GM12878 (cell line): ENCODE measurements at regions not wholly inside any gene's neighbourhood (a gene's known extent, or its start where the extent isn't known, plus 50 kb on each side); places are given as distances from the start of the nearest gene placed in this dataset.

Experiments
- ATAC-seq: fragments of 200-7000 bp; cut with Tn5 transposase; 3 replicates; pipeline ENCODE4 v1.9.1; 2020; ENCODE audit warnings: mild to moderate bottlenecking, moderate library complexity
- BruUV-seq: library from RNA; stranded (reverse); fragments of 400-500 nt; replicated peaks from 2 replicates; lab custom pipeline; 2021; lab: Mats Ljungman, UMichigan
- CTCF ChIA-PET: fragments of 300-600 bp; sonication (Branson Sonifier 250); formaldehyde crosslinking; extraction: SDS; loops from one replicate; lab custom pipeline; 2021; ENCODE audit warnings: inconsistent platforms; lab: Yijun Ruan, JAX
- POLR2A ChIA-PET: fragments of 350-600 bp; formaldehyde crosslinking; extraction: SDS; loops from one replicate; lab custom pipeline; 2021; ENCODE audit warnings: inconsistent platforms; lab: Charles Lee
- RAD21 ChIA-PET: fragments of 300-600 bp; sonication (Branson Sonifier 250); formaldehyde crosslinking; loops from one replicate; lab custom pipeline; 2023; ENCODE audit warnings: antibody characterized with exemption; ENCODE audit not compliant: unreplicated experiment; lab: Charles Lee
- SMC1A ChIA-PET: fragments of 300-600 bp; sonication (Branson Sonifier 250); formaldehyde crosslinking; loops from one replicate; lab custom pipeline; 2023; ENCODE audit not compliant: unreplicated experiment, uncharacterized antibody; lab: Charles Lee
- DNase-seq: peaks from one replicate; pipeline ENCODE4 v3.0.0-alpha.2; 2011; ENCODE audit warnings: low read depth, low spot score
- FAIRE-seq: peaks from 3 replicates; lab custom pipeline; 2011; peaks lifted over from hg19 to GRCh38; lab: Jason Lieb, UNC
- H2AFZ ChIP-seq: 2 replicates; pipeline ENCODE4 v1.6.0; 2011; ENCODE audit warnings: low read depth, low read length, control low read depth; ENCODE audit not compliant: control insufficient read depth
- H3K27ac ChIP-seq: 2 replicates; pipeline ENCODE4 v1.5.1; 2011; ENCODE audit warnings: control low read depth; ENCODE audit not compliant: control insufficient read depth, insufficient read depth
- H3K27me3 ChIP-seq, 2 experiments: replicated peaks in 1 of 2; 2 replicates each; pipeline versions ENCODE4 v1.6.0 to v1.6.1; 2011; ENCODE audit warnings: low read length in 1 of 2; ENCODE audit not compliant: control insufficient read depth in 2 of 2, insufficient read depth in 2 of 2
- H3K36me3 ChIP-seq, 2 experiments: 2 replicates each; pipeline ENCODE4 v1.5.1; 2011; ENCODE audit warnings: low read length in 1 of 2; ENCODE audit not compliant: control insufficient read depth in 2 of 2, insufficient read depth in 2 of 2
- H3K4me1 ChIP-seq: 2 replicates; pipeline ENCODE4 v1.6.1; 2011; ENCODE audit warnings: mild to moderate bottlenecking, low read length, moderate library complexity, mixed read lengths; ENCODE audit not compliant: control insufficient read depth, insufficient read depth
- H3K4me2 ChIP-seq: 2 replicates; pipeline ENCODE4 v1.6.0; 2011; ENCODE audit warnings: control low read depth; ENCODE audit not compliant: control insufficient read depth, insufficient read depth
- H3K4me3 ChIP-seq: fragments of 200-600 bp; sonication (generic); 2 replicates; pipeline ENCODE4 v1.5.1; 2016
- H3K79me2 ChIP-seq: 2 replicates; pipeline ENCODE4 v1.6.0; 2011; ENCODE audit warnings: low read length; ENCODE audit not compliant: control insufficient read depth, insufficient read depth
- H3K9ac ChIP-seq: 2 replicates; pipeline ENCODE4 v1.8.0; 2011; ENCODE audit warnings: low read length, control low read depth, mixed read lengths; ENCODE audit not compliant: control insufficient read depth, insufficient read depth
- H3K9me3 ChIP-seq: replicated peaks from 3 replicates; pipeline ENCODE4 v1.5.1; 2011; ENCODE audit warnings: mild to moderate bottlenecking, low read length; ENCODE audit not compliant: control insufficient read depth, insufficient read depth
- H4K20me1 ChIP-seq: 2 replicates; pipeline ENCODE4 v1.6.0; 2011; ENCODE audit not compliant: control insufficient read depth, insufficient read depth
- CHD4 ChIP-seq: fragments of 200-600 bp; sonication (generic); IDR thresholded peaks from 2 replicates; pipeline ENCODE4 v1.6.1; 2016; ENCODE audit warnings: mild to moderate bottlenecking
- EGR1 ChIP-seq, 2 experiments: IDR thresholded peaks; 1 replicate in 1 of 2; 2 replicates in 1 of 2; pipeline ENCODE4 v1.6.1; 2011 to 2012; ENCODE audit warnings: low read depth in 2 of 2, low read length in 2 of 2, borderline replicate concordance in 1 of 2, mild to moderate bottlenecking in 1 of 2, moderate library complexity in 1 of 2
- IRF3 ChIP-seq: fragments of 450-650 bp; IDR thresholded peaks from 2 replicates; pipeline ENCODE4 v1.6.1; 2014; ENCODE audit warnings: mild to moderate bottlenecking
- IRF4 ChIP-seq: IDR thresholded peaks from 2 replicates; pipeline ENCODE4 v1.6.1; 2011; ENCODE audit warnings: low read depth, low read length
- KAT2A ChIP-seq: conservative IDR thresholded peaks from 2 replicates; pipeline ENCODE4 v1.6.1; 2011; ENCODE audit warnings: low read depth, low read length; ENCODE audit not compliant: control insufficient read depth
- KDM1A ChIP-seq: fragments of 200-600 bp; sonication (generic); IDR thresholded peaks from 2 replicates; pipeline ENCODE4 v1.6.1; 2016; ENCODE audit warnings: borderline replicate concordance
- MEF2A ChIP-seq: IDR thresholded peaks from 2 replicates; pipeline ENCODE4 v1.6.1; 2011; ENCODE audit warnings: low read depth, mild to moderate bottlenecking, low read length, moderate library complexity; ENCODE audit not compliant: insufficient read depth
- MTA3 ChIP-seq: IDR thresholded peaks from 2 replicates; pipeline ENCODE4 v1.6.1; 2012; ENCODE audit warnings: low read length, inconsistent platforms, borderline replicate concordance
- NFYB ChIP-seq: IDR thresholded peaks from 2 replicates; pipeline ENCODE4 v1.6.1; 2011; ENCODE audit warnings: low read depth, mild to moderate bottlenecking, low read length, improper control_type of control experiment, moderate library complexity; ENCODE audit not compliant: insufficient read depth
- PRDM15 ChIP-seq: fragments of 450-650 bp; formaldehyde crosslinking; IDR thresholded peaks from 2 replicates; pipeline ENCODE4 v1.4.0; 2020; ENCODE audit warnings: mild to moderate bottlenecking, moderate library complexity
- RAD21 ChIP-seq: IDR thresholded peaks from 2 replicates; pipeline ENCODE4 v1.6.1; 2011; ENCODE audit warnings: mild to moderate bottlenecking, low read depth, low read length, moderate library complexity; ENCODE audit not compliant: insufficient read depth
- RFX5 ChIP-seq: IDR thresholded peaks from 2 replicates; pipeline ENCODE4 v1.6.1; 2011; ENCODE audit warnings: low read depth, low read length, improper control_type of control experiment
- WRNIP1 ChIP-seq: IDR thresholded peaks from 2 replicates; pipeline ENCODE4 v1.6.1; 2011; ENCODE audit warnings: low read depth, low read length, improper control_type of control experiment, borderline replicate concordance
- YBX1 ChIP-seq: fragments of 450-650 bp; IDR thresholded peaks from 2 replicates; pipeline ENCODE4 v1.6.1; 2016; ENCODE audit warnings: antibody characterized with exemption
- ZBTB40 ChIP-seq: fragments of 450-650 bp; IDR thresholded peaks from 2 replicates; pipeline ENCODE4 v1.6.1; 2016; ENCODE audit warnings: mild to moderate bottlenecking, moderate library complexity, borderline replicate concordance
- ZNF274 ChIP-seq: IDR thresholded peaks from one replicate; pipeline ENCODE4 v1.8.0; 2011; ENCODE audit not compliant: insufficient read length, insufficient read depth
- WGBS: methylation state at CpG from one replicate; pipeline ENCODE4 v1.1.6; 2016; ENCODE audit warnings: low lambda C conversion rate; ENCODE audit not compliant: insufficient replicate concordance, insufficient coverage; ENCODE audit errors: missing lambda C conversion rate; 5-methylcytosine and 5-hydroxymethylcytosine counted together
- in situ Hi-C: fragments of 300-500 bp; cut with MboI; formaldehyde crosslinking; loops from 9 replicates; pipeline ENCODE4 v1.14.3; 2018; ENCODE audit warnings: mixed read lengths
- intact Hi-C: fragments of 100-400 bp; cut with micrococcal nuclease; formaldehyde crosslinking; loops from one replicate; pipeline ENCODE4 v1.14.2; 2022; ENCODE audit not compliant: unreplicated experiment

DNA sequence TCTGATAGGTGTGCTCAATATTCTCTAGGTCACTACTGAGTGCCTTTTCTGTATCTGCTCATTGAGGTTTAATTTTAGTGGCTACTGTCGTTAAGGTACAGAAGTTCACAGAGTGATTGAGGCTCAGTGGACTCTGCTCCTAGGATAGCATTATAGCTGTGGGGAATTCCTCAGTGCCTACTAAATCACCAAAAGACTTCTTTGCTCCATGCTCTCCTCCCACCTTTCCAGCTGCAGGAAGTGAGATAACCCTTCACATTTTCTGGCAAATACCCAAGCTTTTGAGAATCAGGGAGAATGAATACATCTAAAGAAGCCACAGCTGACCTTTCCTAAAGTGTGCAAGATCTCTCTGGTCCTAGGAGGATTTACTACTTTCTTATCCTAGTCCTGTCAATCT is 95.2 kb upstream of the FSIP2 start:
- ATAC-seq (no peak), DNase-seq (no peak), FAIRE-seq (no peak)
- no peak overlapping the region for H3K9ac ChIP-seq
- H3K4me3 ChIP-seq: no peak overlapping the region
- no peak overlapping the region for H2AFZ ChIP-seq
- H3K36me3 ChIP-seq: no peaks in the 10 kb centered on the region
- H4K20me1 ChIP-seq: no peaks in the 10 kb centered on the region
- in situ Hi-C loops (loop anchor here (25.0 kb wide), 1 partner anchor 819 kb away; no protein-coding TSS in a partner anchor), intact Hi-C loops (no loop called here)
- no peak overlapping the region for H3K4me2 ChIP-seq
- SMC1A ChIA-PET: interaction anchor here (1.4 kb wide), 1 partner anchor 32 kb away, joined by 3 read pairs; no protein-coding TSS in a partner anchor
- no peaks in the 10 kb centered on the region for H3K79me2 ChIP-seq
- WGBS: 34% methylated on average over 1 of the region's 1 CpG
- no peaks in the 10 kb centered on the region for H3K27me3 ChIP-seq
- POLR2A ChIA-PET: no interaction called here
- CTCF ChIA-PET: interaction anchor here (0.8 kb wide), 1 partner anchor 14 kb away, joined by 3 read pairs; no protein-coding TSS in a partner anchor
- no peaks in the 10 kb centered on the region for H3K9me3 ChIP-seq
- H3K27ac ChIP-seq: no peak overlapping the region
- RAD21 ChIA-PET: no interaction called here
- no TSS peak for BruUV-seq
- H3K4me1 ChIP-seq: no peaks in the 10 kb centered on the region
- no peak for TF ChIP-seq WRNIP1
- TF ChIP-seq EGR1 (IDR thresholded peaks at IDR 0.05; ENCODE audit: borderline replicate concordance in 1 of 2, low read depth in 2 of 2, low read length in 2 of 2): no peak
- no peak for TF ChIP-seq MTA3
- TF ChIP-seq ZNF274: no peak
- no peak for TF ChIP-seq PRDM15
- no peak for TF ChIP-seq IRF3
- TF ChIP-seq RFX5: no peak
- TF ChIP-seq YBX1: no peak
- TF ChIP-seq KDM1A: no peak
- TF ChIP-seq RAD21: no peak
- TF ChIP-seq IRF4: no peak
- TF ChIP-seq NFYB: no peak
- TF ChIP-seq KAT2A: no peak
- no peak for TF ChIP-seq ZBTB40
- TF ChIP-seq MEF2A: no peak
- TF ChIP-seq CHD4: no peak
